Neural crest cell (in vitro differentiated cells): ENCODE measurements at regions not wholly inside any gene's neighbourhood (a gene's known extent, or its start where the extent isn't known, plus 50 kb on each side); places are given as distances from the start of the nearest gene placed in this dataset.

Experiments
- DNase-seq: peaks from one replicate; pipeline ENCODE4 v3.0.0; 2021; ENCODE audit warnings: low read depth, mixed read lengths, low spot score
- H3K27ac Mint-ChIP-seq: one replicate; pipeline ENCODE4 v1.8.0; 2021; ENCODE audit warnings: mild to moderate bottlenecking, mixed read lengths; ENCODE audit not compliant: unreplicated experiment
- H3K27me3 Mint-ChIP-seq: 2 replicates; pipeline ENCODE4 v1.8.0; 2021; ENCODE audit warnings: low read depth, mild to moderate bottlenecking, mixed read lengths
- H3K36me3 Mint-ChIP-seq: 2 replicates; pipeline ENCODE4 v1.8.0; 2021; ENCODE audit warnings: low read depth, mild to moderate bottlenecking, mixed read lengths
- H3K4me1 Mint-ChIP-seq: 2 replicates; pipeline ENCODE4 v1.8.0; 2021; ENCODE audit warnings: mixed read lengths
- H3K4me3 Mint-ChIP-seq: one replicate; pipeline ENCODE4 v1.8.0; 2021; ENCODE audit warnings: mild to moderate bottlenecking, mixed read lengths
- H3K9me3 Mint-ChIP-seq: 2 replicates; pipeline ENCODE4 v1.8.0; 2021; ENCODE audit warnings: mixed read lengths
- CTCF ChIP-seq: fragments of 200-600 bp; sonication (generic); conservative IDR thresholded peaks from 2 replicates; pipeline ENCODE4 v1.5.0; 2021; ENCODE audit warnings: antibody characterized with exemption, mild to moderate bottlenecking

- no peak for TF ChIP-seq CTCF
- Mint-ChIP-seq H3K27me3 (no peaks in the 10 kb centered on the region), H3K36me3 (no peaks in the 10 kb centered on the region), H3K4me3 (no peak overlapping the region), H3K9me3 (peaks cover 3% of the 10 kb centered on the region), H3K27ac (no peak overlapping the region), H3K4me1 (peaks cover 10% of the 10 kb centered on the region)
- no peak for DNase-seq
Measured at GRCh38 chr2:76268484-76268883, 557.8 kb upstream of the GCFC2 start.

- H3K27ac Mint-ChIP-seq = no peak overlapping the region
- DNase-seq = no peak
- no peaks in the 10 kb centered on the region for H3K36me3 Mint-ChIP-seq
- H3K4me1 Mint-ChIP-seq = peaks cover 4% of the 10 kb centered on the region
- no peak for TF ChIP-seq CTCF
- H3K4me3 Mint-ChIP-seq = no peak overlapping the region
- no peaks in the 10 kb centered on the region for H3K27me3 Mint-ChIP-seq
- H3K9me3 Mint-ChIP-seq = no peaks in the 10 kb centered on the region
Measured at GRCh38 chr2:76257802-76258201, 547.1 kb upstream of the GCFC2 start.

GRCh38 chr2:76256458-76257088 is 545.9 kb upstream of the GCFC2 start:
- DNase-seq = no peak
- Mint-ChIP-seq H3K27me3 (no peaks in the 10 kb centered on the region), H3K9me3 (no peaks in the 10 kb centered on the region), H3K27ac (no peak overlapping the region), H3K4me3 (no peak overlapping the region), H3K4me1 (peaks cover 4% of the 10 kb centered on the region), H3K36me3 (no peaks in the 10 kb centered on the region)
- TF ChIP-seq CTCF = no peak

GRCh38 chr2:76252704-76253103 is 542.0 kb upstream of the GCFC2 start:
- no peak overlapping the region for H3K27ac Mint-ChIP-seq

GRCh38 chr2:76251342-76251741 is 540.6 kb upstream of the GCFC2 start:
- Mint-ChIP-seq H3K9me3 (no peaks in the 10 kb centered on the region), H3K36me3 (no peaks in the 10 kb centered on the region), H3K4me3 (no peak overlapping the region), H3K27me3 (no peaks in the 10 kb centered on the region), H3K27ac (no peak overlapping the region), H3K4me1 (peaks cover under 1% of the 10 kb centered on the region)
- no peak for DNase-seq
- TF ChIP-seq CTCF = no peak

More at GRCh38 chr2:76252704-76253103, 542.0 kb upstream of the GCFC2 start:
- H3K9me3 Mint-ChIP-seq = no peaks in the 10 kb centered on the region
- TF ChIP-seq CTCF = no peak
- H3K27me3 Mint-ChIP-seq = no peaks in the 10 kb centered on the region
- H3K4me3 Mint-ChIP-seq = no peak overlapping the region
- H3K36me3 Mint-ChIP-seq = no peaks in the 10 kb centered on the region
- peaks cover 4% of the 10 kb centered on the region for H3K4me1 Mint-ChIP-seq
- no peak for DNase-seq
